Pancreas (tissue), 10 donors: ENCODE measurements at regions not wholly inside any gene's neighbourhood (a gene's known extent, or its start where the extent isn't known, plus 50 kb on each side); places are given as distances from the start of the nearest gene placed in this dataset.

Experiments used
- ATAC-seq, 4 donors: fragments of 200-7000 bp; cut with Tn5 transposase; one replicate each; pipeline versions ENCODE4 v1.8.0 to v1.9.1; 2020; ENCODE audit warnings: mild to moderate bottlenecking in 4 of 4, moderate library complexity in 4 of 4
- DNase-seq, 6 donors: peaks; one replicate each; pipeline ENCODE4 v3.0.0-alpha.2; 2020
- FAIRE-seq: peaks from 2 replicates; lab custom pipeline; 2012; peaks lifted over from hg19 to GRCh38; lab: Jason Lieb, UNC
- H3K27ac ChIP-seq, 4 donors: fragments of 200-600 bp; sonication (generic); 1 replicate in 3 of 4; 2 replicates in 1 of 4; pipeline versions ENCODE4 v1.5.0 to v1.8.0; 2020
- H3K27me3 ChIP-seq, 4 donors: fragments of 200-600 bp; one replicate each; pipeline ENCODE4 v1.8.0; 2021
- H3K36me3 ChIP-seq, 3 donors: fragments of 200-600 bp; sonication (generic) in 1 of 3; one replicate each; pipeline versions ENCODE4 v1.5.0 to v1.8.0; 2020 to 2021
- H3K4me1 ChIP-seq, 3 donors: fragments of 200-600 bp; one replicate each; pipeline ENCODE4 v1.8.0; 2021
- H3K4me3 ChIP-seq, 4 donors: fragments of 200-600 bp; sonication (generic) in 2 of 4; one replicate each; pipeline versions ENCODE4 v1.5.0 to v1.8.0; 2020 to 2021
- H3K9me3 ChIP-seq, 4 donors: fragments of 200-600 bp; one replicate each; pipeline ENCODE4 v1.8.0; 2021
- CTCF ChIP-seq, 4 donors: fragments of 200-600 bp; sonication (generic) in 3 of 4; IDR thresholded peaks; one replicate each; pipeline versions ENCODE4 v1.5.0 to v1.8.0; 2021; ENCODE audit warnings: antibody characterized with exemption in 4 of 4
- whole genome bisulfite sequencing, 2 donors: extraction: QIAGEN DNeasy Blood & Tissue Kit; methylation state at CpG; one replicate each; pipeline ENCODE4 v1.1.7; 2013; 5-methylcytosine and 5-hydroxymethylcytosine counted together
- intact Hi-C, 3 donors: fragments of 100-400 bp; cut with DNase I; formaldehyde crosslinking; loops; one replicate each; pipeline versions ENCODE4 v1.11.1 to v1.14.2; 2022
- donor health status: healthy with polysubstance abuse.
- donor health status: DM: no; HTN: no; CAD: no; lungs with moderate emphysema.
- donor health status: DM: no; HTN: no; CAD: no.
- donor health status: control.
- donor health status: control.
- donor health status: Bipolar disorder and iron deficiency.
- donor health status: DM: yes; HTN: yes; CAD: no.
- donor health status: DM: no; HTN: no; CAD: no.
- donor health status: DM: no; HTN: no; CAD: no.
- donor health status: DM: yes; HTN: yes; CAD: no.

GRCh38 chr6:870096-870495 lies 177.2 kb upstream of the EXOC2 start:
- H3K27ac ChIP-seq: no peak overlapping the region
- no peaks in the 10 kb centered on the region for H3K27me3 ChIP-seq
- DNase-seq (no peak), ATAC-seq (no peak), FAIRE-seq (no peak)
- H3K9me3 ChIP-seq: no peaks in the 10 kb centered on the region
- no peak for TF ChIP-seq CTCF (IDR thresholded peaks at IDR 0.05)
- no peak overlapping the region for H3K4me3 ChIP-seq
- intact Hi-C loops: no loop called here
- WGBS, 2 donors: 81 to 89% methylated on average over 5 of the region's 5 CpGs
- H3K36me3 ChIP-seq: no peaks in the 10 kb centered on the region
- H3K4me1 ChIP-seq: no peaks in the 10 kb centered on the region

- no peaks in the 10 kb centered on the region for H3K27me3 ChIP-seq
- WGBS, 2 donors: 83 to 90% methylated on average over 8 of the region's 8 CpGs
- intact Hi-C loops: no loop called here
- H3K4me3 ChIP-seq: no peak overlapping the region
- no peak overlapping the region for H3K27ac ChIP-seq
- H3K36me3 ChIP-seq: no peaks in the 10 kb centered on the region
- no peaks in the 10 kb centered on the region for H3K4me1 ChIP-seq
- ATAC-seq: no peak
- no peak for FAIRE-seq
- no peak for TF ChIP-seq CTCF (IDR thresholded peaks at IDR 0.05)
- no peak for DNase-seq
- no peaks in the 10 kb centered on the region for H3K9me3 ChIP-seq
Observed at GRCh38 chr6:868201-868600, 175.3 kb upstream of the EXOC2 start.

- H3K4me1 ChIP-seq: no peaks in the 10 kb centered on the region
- TF ChIP-seq CTCF (IDR thresholded peaks at IDR 0.05): no peak
- no peak overlapping the region for H3K4me3 ChIP-seq
- no peaks in the 10 kb centered on the region for H3K36me3 ChIP-seq
- WGBS, 2 donors: 81 to 94% methylated on average over 6 of the region's 6 CpGs
- ATAC-seq (no peak), DNase-seq (no peak), FAIRE-seq (no peak)
- H3K27ac ChIP-seq: no peak overlapping the region
- intact Hi-C loops: no loop called here
- no peaks in the 10 kb centered on the region for H3K27me3 ChIP-seq
- no peaks in the 10 kb centered on the region for H3K9me3 ChIP-seq
Observed at GRCh38 chr6:867378-867777, 174.4 kb upstream of the EXOC2 start.

- Histone ChIP-seq H3K4me3 (no peak overlapping the region), H3K27ac (no peak overlapping the region), H3K36me3 (no peaks in the 10 kb centered on the region), H3K9me3 (no peaks in the 10 kb centered on the region), H3K27me3 (no peaks in the 10 kb centered on the region), H3K4me1 (no peaks in the 10 kb centered on the region)
- DNase-seq: no peak
- intact Hi-C loops: no loop called here
- TF ChIP-seq CTCF (IDR thresholded peaks at IDR 0.05): no peak
- FAIRE-seq: no peak
- 73 to 84% methylated on average over 9 of the region's 9 CpGs for WGBS, 2 donors
- ATAC-seq: no peak
Observed at GRCh38 chr6:866316-866715, 173.4 kb upstream of the EXOC2 start.

GRCh38 chr6:865846-866245 lies 172.9 kb upstream of the EXOC2 start:
- Histone ChIP-seq H3K27ac (no peak overlapping the region), H3K27me3 (no peaks in the 10 kb centered on the region), H3K4me1 (no peaks in the 10 kb centered on the region), H3K36me3 (no peaks in the 10 kb centered on the region), H3K4me3 (no peak overlapping the region), H3K9me3 (no peaks in the 10 kb centered on the region)
- intact Hi-C loops: no loop called here
- FAIRE-seq: no peak
- peak in 1 of 4 donors; percentile 37 for ATAC-seq
- WGBS, 2 donors: 71 to 76% methylated on average over 4 of the region's 4 CpGs
- TF ChIP-seq CTCF (IDR thresholded peaks at IDR 0.05): no peak
- no peak for DNase-seq
